RWPE1 (cell line): ENCODE measurements at regions not wholly inside any gene's neighbourhood (a gene's known extent, or its start where the extent isn't known, plus 50 kb on each side); places are given as distances from the start of the nearest gene placed in this dataset.

Source experiments
- CTCF ChIA-PET: fragments of 350-600 bp; sonication (Branson Sonifier 250); formaldehyde crosslinking; extraction: SDS; loops from one replicate; lab custom pipeline; 2021; lab: Yijun Ruan, JAX
- POLR2A ChIA-PET: fragments of 400-600 bp; formaldehyde crosslinking; extraction: SDS; loops from one replicate; lab custom pipeline; 2020; ENCODE audit warnings: antibody characterized with exemption; ENCODE audit not compliant: low non-redundant PET; lab: Yijun Ruan, JAX
- DNase-seq: peaks from one replicate; pipeline ENCODE4 v3.0.0; 2012; ENCODE audit warnings: low spot score
- H3K27ac ChIP-seq: fragments of 450-650 bp; 2 replicates; pipeline ENCODE4 v1.5.1; 2017
- CTCF ChIP-seq: fragments of 450-650 bp; conservative IDR thresholded peaks from 2 replicates; pipeline ENCODE4 v1.5.1; 2017; ENCODE audit warnings: low read depth, mild to moderate bottlenecking

- TF ChIP-seq CTCF = no peak
- ChIA-PET POLR2A (no interaction called here), CTCF (no interaction called here)
- no peak overlapping the region for H3K27ac ChIP-seq
- DNase-seq = no peak
Observed at GRCh38 chr3:165382672-165383071, 186.5 kb upstream of the SLITRK3 start.

- CTCF ChIA-PET = interaction anchor here (0.6 kb wide), 1 partner anchor 449 kb away, joined by 5 read pairs; no protein-coding TSS in a partner anchor
- POLR2A ChIA-PET = no interaction called here
- DNase-seq = no peak
- H3K27ac ChIP-seq = no peak overlapping the region
- no peak for TF ChIP-seq CTCF
Observed at GRCh38 chr3:165378761-165379160, 182.6 kb upstream of the SLITRK3 start.

- no peak for DNase-seq
- ChIA-PET POLR2A (no interaction called here), CTCF (no interaction called here)
- H3K27ac ChIP-seq = no peak overlapping the region
- no peak for TF ChIP-seq CTCF
Observed at GRCh38 chr3:165359005-165359404, 162.8 kb upstream of the SLITRK3 start.

DNA sequence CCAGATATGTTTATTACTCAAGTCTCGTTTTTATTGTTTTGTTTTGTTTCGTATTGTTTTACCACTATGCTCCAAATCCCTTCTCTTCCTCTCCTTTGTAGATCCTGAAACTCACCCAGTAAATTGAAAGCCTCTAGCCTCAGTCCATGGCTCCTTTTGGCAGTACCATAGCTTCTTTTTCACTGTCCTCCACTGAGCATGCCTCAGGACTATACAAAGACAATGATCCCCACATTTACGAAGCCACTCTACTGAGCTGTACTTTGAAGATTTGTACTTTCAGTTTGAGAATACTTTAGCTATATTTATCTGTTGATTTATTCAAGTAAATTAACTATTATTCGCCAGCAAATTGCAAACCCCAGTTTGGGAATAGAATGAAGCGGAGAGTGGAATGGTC, 159.1 kb upstream of the SLITRK3 start:
- H3K27ac ChIP-seq = no peak overlapping the region
- ChIA-PET POLR2A (no interaction called here), CTCF (interaction anchor here (0.6 kb wide), 2 partner anchors 235 to 1747 kb away, joined by 4 to 5 read pairs; no protein-coding TSS in a partner anchor)
- TF ChIP-seq CTCF = no peak
- no peak for DNase-seq

DNA sequence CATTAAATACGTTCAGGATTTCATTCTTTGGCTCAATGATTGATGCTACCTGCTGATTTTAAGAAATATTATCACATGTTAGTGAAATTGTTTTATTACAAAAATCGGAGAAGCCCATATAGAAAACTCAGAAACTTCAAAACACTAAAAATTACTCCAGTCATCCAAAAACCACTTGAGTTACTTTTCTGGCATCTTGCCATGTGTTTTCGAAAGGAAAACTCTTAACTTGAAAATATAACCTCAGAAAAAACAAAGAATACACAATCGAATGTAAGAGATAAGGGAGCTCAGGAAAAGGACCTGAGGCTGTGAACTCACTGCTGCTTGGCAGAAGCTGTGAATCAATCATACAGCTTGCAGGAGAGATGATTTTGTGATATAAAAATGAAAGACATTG, 151.3 kb upstream of the SLITRK3 start:
- TF ChIP-seq CTCF = no peak
- POLR2A ChIA-PET = no interaction called here
- CTCF ChIA-PET = interaction anchor here (0.6 kb wide), 1 partner anchor 9 kb away, joined by 4 read pairs; no protein-coding TSS in a partner anchor
- no peak overlapping the region for H3K27ac ChIP-seq
- DNase-seq = no peak

DNA sequence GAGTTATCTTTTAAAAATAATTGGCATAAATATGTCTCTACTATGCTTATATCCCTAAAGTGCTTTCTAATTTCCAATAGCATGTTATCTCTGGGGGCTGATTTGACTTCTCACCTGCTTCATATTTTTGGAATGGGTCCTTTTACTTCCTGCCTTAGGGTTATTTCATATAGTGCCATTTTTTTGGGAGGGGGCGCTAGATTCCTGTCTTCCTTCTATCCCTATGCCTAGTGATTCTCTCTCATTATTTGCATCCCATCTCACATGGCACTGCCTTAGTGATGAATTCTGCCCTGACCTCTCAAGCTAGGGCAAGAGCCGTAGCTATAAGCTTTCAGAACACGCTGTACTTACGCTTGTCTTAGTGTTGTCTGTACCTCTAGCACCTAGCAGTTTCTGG, 150.3 kb upstream of the SLITRK3 start:
- DNase-seq = no peak
- TF ChIP-seq CTCF = no peak
- H3K27ac ChIP-seq = no peak overlapping the region
- CTCF ChIA-PET = no interaction called here
- POLR2A ChIA-PET = no interaction called here
